Right cardiac atrium (tissue), 5 donors: ENCODE measurements at regions not wholly inside any gene's neighbourhood (a gene's known extent, or its start where the extent isn't known, plus 50 kb on each side); places are given as distances from the start of the nearest gene placed in this dataset.

Experiments used
- ATAC-seq, 2 donors: fragments of 200-7000 bp; cut with Tn5 transposase; one replicate each; pipeline versions ENCODE4 v1.8.0 to v1.9.1; 2020; ENCODE audit warnings: moderate library complexity in 2 of 2, mild to moderate bottlenecking in 1 of 2
- DNase-seq, 3 donors: peaks; one replicate each; pipeline ENCODE4 v3.0.0-alpha.2; 2020
- H3K27ac ChIP-seq: one replicate; pipeline ENCODE4 v1.5.1; 2013; ENCODE audit warnings: mild to moderate bottlenecking, low read length, control low read depth, moderate library complexity
- H3K27me3 ChIP-seq: one replicate; pipeline ENCODE4 v1.6.1; 2013; ENCODE audit not compliant: control insufficient read depth, insufficient read depth
- H3K4me1 ChIP-seq: one replicate; pipeline ENCODE4 v1.6.1; 2013; ENCODE audit warnings: low read length; ENCODE audit not compliant: control insufficient read depth, insufficient read depth
- H3K4me3 ChIP-seq: one replicate; pipeline ENCODE4 v1.5.1; 2013; ENCODE audit warnings: low read length, control low read depth
- H3K9me3 ChIP-seq: one replicate; pipeline ENCODE4 v1.6.1; 2013; ENCODE audit warnings: low read length; ENCODE audit not compliant: control insufficient read depth
- WGBS: extraction: QIAGEN DNeasy Blood & Tissue Kit; methylation state at CpG from one replicate; pipeline ENCODE4 v1.1.7; 2013; 5-methylcytosine and 5-hydroxymethylcytosine counted together
- intact Hi-C, 4 donors: fragments of 100-400 bp; cut with DNase I; formaldehyde crosslinking; loops; one replicate each; pipeline versions ENCODE4 v1.11.0 to v1.14.0; 2022 to 2023
- donor health status: healthy with polysubstance abuse.
- donor health status: DM: no; HTN: yes; CAD: no.
- donor health status: DM: no; HTN: no; CAD: no.
- donor health status: DM: no; HTN: yes; CAD: no; lungs with severe emphysema.
- donor health status: DM: yes; HTN: yes; CAD: no.

DNA sequence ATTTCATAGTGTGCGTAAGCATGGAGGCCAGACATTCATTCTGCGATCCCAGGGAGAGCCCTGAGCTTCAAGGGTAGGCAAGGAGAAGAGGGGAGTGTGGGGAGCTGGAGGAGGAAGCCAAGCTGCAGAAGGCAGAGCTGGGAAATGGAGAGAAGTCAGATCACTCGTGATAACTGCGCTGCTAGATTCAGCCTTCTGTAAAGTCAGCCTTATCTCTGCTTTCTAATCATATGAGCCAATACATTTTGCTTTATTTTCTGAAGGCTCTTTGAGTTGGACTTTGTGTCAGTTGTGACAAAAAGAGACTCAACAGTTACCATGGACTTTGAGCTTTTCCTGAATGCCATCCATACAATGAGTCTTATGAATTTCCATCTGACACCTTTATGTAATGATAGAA lies 61.7 kb upstream of the CREB5 start:
- Histone ChIP-seq H3K9me3 (no peaks in the 10 kb centered on the region), H3K27me3 (no peaks in the 10 kb centered on the region), H3K27ac (no peak overlapping the region), H3K4me3 (no peak overlapping the region), H3K4me1 (no peaks in the 10 kb centered on the region)
- intact Hi-C loops: no loop called here
- DNase-seq: no peak
- ATAC-seq: no peak
- WGBS: 92% methylated on average over 4 of the region's 4 CpGs

GRCh38 chr7:28351450-28351849 lies 60.9 kb upstream of the CREB5 start:
- H3K4me1 ChIP-seq: no peaks in the 10 kb centered on the region
- intact Hi-C loops: no loop called here
- H3K9me3 ChIP-seq: no peaks in the 10 kb centered on the region
- 55% methylated on average over 1 of the region's 1 CpG for WGBS
- H3K27me3 ChIP-seq: no peaks in the 10 kb centered on the region
- DNase-seq (no peak), ATAC-seq (no peak)
- H3K4me3 ChIP-seq: no peak overlapping the region
- no peak overlapping the region for H3K27ac ChIP-seq

GRCh38 chr7:28354601-28355402 lies 57.5 kb upstream of the CREB5 start:
- no peaks in the 10 kb centered on the region for H3K4me1 ChIP-seq
- no peak overlapping the region for H3K4me3 ChIP-seq
- 86% methylated on average over 8 of the region's 8 CpGs for WGBS
- no peak for ATAC-seq
- H3K27ac ChIP-seq: no peak overlapping the region
- H3K27me3 ChIP-seq: no peaks in the 10 kb centered on the region
- intact Hi-C loops: no loop called here
- no peaks in the 10 kb centered on the region for H3K9me3 ChIP-seq
- no peak for DNase-seq

- ATAC-seq: no peak
- Histone ChIP-seq H3K27me3 (no peaks in the 10 kb centered on the region), H3K27ac (no peak overlapping the region), H3K9me3 (no peaks in the 10 kb centered on the region), H3K4me1 (no peaks in the 10 kb centered on the region), H3K4me3 (no peak overlapping the region)
- WGBS: 57% methylated on average over 16 of the region's 16 CpGs
- no peak for DNase-seq
- intact Hi-C loops: no loop called here
Observed at GRCh38 chr7:28355635-28356319, 56.5 kb upstream of the CREB5 start.

DNA sequence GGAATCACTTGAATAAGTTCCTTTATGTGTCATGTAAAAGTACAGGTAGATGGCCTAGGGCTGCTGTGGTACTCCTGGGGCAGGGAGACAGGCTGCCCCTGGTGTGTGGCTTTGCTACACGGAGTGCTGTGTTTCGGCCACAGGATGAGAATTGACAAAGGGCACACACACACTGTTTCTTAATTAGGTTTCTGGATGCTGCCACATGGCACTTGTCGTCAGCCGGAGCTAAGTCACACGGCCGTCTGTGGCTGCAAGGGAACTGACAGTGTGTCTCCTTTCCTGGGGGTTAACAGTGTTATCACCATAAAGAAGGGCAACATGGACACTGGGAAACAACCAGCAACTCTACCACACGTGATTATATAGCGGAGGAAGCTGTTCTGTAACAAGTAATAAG lies 55.7 kb upstream of the CREB5 start:
- Histone ChIP-seq H3K4me1 (no peaks in the 10 kb centered on the region), H3K27me3 (no peaks in the 10 kb centered on the region), H3K9me3 (no peaks in the 10 kb centered on the region), H3K27ac (no peak overlapping the region), H3K4me3 (no peak overlapping the region)
- WGBS: 51% methylated on average over 8 of the region's 8 CpGs
- intact Hi-C loops: no loop called here
- ATAC-seq (peak in 1 of 2 donors; percentile 40), DNase-seq (no peak)

- no peaks in the 10 kb centered on the region for H3K27me3 ChIP-seq
- 91% methylated on average over 5 of the region's 5 CpGs for WGBS
- no peaks in the 10 kb centered on the region for H3K9me3 ChIP-seq
- no peaks in the 10 kb centered on the region for H3K4me1 ChIP-seq
- H3K27ac ChIP-seq: no peak overlapping the region
- intact Hi-C loops: no loop called here
- no peak for ATAC-seq
- no peak overlapping the region for H3K4me3 ChIP-seq
- DNase-seq: no peak
Observed at GRCh38 chr7:28358423-28358868, 53.9 kb upstream of the CREB5 start.

GRCh38 chr7:28360739-28361138 lies 51.6 kb upstream of the CREB5 start:
- ATAC-seq (no peak), DNase-seq (no peak)
- Histone ChIP-seq H3K4me1 (no peaks in the 10 kb centered on the region), H3K4me3 (no peak overlapping the region), H3K9me3 (no peaks in the 10 kb centered on the region), H3K27me3 (no peaks in the 10 kb centered on the region), H3K27ac (no peak overlapping the region)
- intact Hi-C loops: no loop called here
- WGBS: 67% methylated on average over 1 of the region's 1 CpG

- Histone ChIP-seq H3K27ac (no peak overlapping the region), H3K27me3 (no peaks in the 10 kb centered on the region), H3K9me3 (no peaks in the 10 kb centered on the region), H3K4me1 (no peaks in the 10 kb centered on the region), H3K4me3 (no peak overlapping the region)
- DNase-seq (no peak), ATAC-seq (no peak)
- intact Hi-C loops: no loop called here
- WGBS: 68% methylated on average over 1 of the region's 1 CpG
Observed at GRCh38 chr7:28361551-28361950, 50.8 kb upstream of the CREB5 start.

DNA sequence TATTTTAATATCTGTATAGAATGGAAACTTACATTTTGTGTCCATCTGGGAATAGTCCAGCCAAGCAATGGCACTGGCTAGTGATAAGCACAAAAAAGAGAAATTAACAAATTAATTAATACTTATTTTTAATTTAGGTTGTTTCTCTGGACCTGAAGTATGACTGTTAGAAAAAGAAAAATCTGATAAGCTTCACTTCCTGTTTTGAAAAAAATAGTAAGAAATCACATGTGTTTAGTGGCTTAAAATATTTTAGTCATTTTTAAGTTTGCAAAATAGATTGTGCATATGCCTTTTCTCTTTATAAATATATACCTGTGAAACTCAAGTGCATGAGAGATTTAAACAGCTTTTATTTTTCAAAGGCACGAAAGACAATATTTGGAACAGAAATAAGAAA lies 50.1 kb upstream of the CREB5 start:
- Histone ChIP-seq H3K4me1 (no peaks in the 10 kb centered on the region), H3K27me3 (no peaks in the 10 kb centered on the region), H3K4me3 (no peak overlapping the region), H3K27ac (no peak overlapping the region), H3K9me3 (no peaks in the 10 kb centered on the region)
- 83% methylated on average over 1 of the region's 1 CpG for WGBS
- DNase-seq: no peak
- no peak for ATAC-seq
- intact Hi-C loops: no loop called here
